Kidney epithelial cell (primary cell): ENCODE measurements at regions not wholly inside any gene's neighbourhood (a gene's known extent, or its start where the extent isn't known, plus 50 kb on each side); places are given as distances from the start of the nearest gene placed in this dataset.

ENCODE experiments used
- DNase-seq: peaks from one replicate; pipeline ENCODE4 v3.0.0-alpha.2; 2010; ENCODE audit warnings: low read depth
- H3K27me3 ChIP-seq: 2 replicates; pipeline ENCODE4 v1.6.0; 2011; ENCODE audit warnings: low read length; ENCODE audit not compliant: control insufficient read depth, insufficient read depth
- H3K36me3 ChIP-seq: 2 replicates; pipeline ENCODE4 v1.5.1; 2011; ENCODE audit warnings: low read length; ENCODE audit not compliant: control insufficient read depth, insufficient read depth
- H3K4me3 ChIP-seq: 2 replicates; pipeline ENCODE4 v1.5.1; 2011; ENCODE audit warnings: low read depth, mild to moderate bottlenecking, control low read depth, low read length
- TF ChIP-seq, protein P1 (sequence below): IDR thresholded peaks from 2 replicates; pipeline ENCODE4 v1.5.1; 2011; ENCODE audit warnings: mild to moderate bottlenecking, moderate library complexity, low read length, control low read depth, inconsistent platforms; ENCODE audit not compliant: insufficient read depth, poor library complexity, severe bottlenecking

DNA sequence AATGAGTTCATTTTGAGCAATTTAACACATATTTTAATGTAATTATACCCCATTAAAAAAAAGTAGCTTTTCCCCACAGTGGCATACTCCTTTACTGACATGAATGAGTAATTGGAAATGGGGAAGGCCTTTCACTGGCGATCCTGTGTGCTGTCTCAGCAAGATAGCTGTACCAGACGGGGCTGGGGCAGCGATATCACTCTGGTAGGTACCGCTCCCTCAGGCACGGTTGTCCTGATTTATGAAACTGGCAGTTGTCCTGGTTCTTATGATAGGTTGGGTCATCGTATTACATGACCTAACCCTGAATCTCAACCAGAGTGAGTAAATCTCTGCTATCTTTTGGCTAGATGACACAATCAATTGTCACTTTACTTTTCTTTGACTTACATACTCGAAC, 355.0 kb upstream of the MAP3K7 start:
- no peak for DNase-seq
- TF ChIP-seq, protein P1, sequence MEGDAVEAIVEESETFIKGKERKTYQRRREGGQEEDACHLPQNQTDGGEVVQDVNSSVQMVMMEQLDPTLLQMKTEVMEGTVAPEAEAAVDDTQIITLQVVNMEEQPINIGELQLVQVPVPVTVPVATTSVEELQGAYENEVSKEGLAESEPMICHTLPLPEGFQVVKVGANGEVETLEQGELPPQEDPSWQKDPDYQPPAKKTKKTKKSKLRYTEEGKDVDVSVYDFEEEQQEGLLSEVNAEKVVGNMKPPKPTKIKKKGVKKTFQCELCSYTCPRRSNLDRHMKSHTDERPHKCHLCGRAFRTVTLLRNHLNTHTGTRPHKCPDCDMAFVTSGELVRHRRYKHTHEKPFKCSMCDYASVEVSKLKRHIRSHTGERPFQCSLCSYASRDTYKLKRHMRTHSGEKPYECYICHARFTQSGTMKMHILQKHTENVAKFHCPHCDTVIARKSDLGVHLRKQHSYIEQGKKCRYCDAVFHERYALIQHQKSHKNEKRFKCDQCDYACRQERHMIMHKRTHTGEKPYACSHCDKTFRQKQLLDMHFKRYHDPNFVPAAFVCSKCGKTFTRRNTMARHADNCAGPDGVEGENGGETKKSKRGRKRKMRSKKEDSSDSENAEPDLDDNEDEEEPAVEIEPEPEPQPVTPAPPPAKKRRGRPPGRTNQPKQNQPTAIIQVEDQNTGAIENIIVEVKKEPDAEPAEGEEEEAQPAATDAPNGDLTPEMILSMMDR = no peak
- Histone ChIP-seq H3K4me3 (no peak overlapping the region), H3K27me3 (no peaks in the 10 kb centered on the region), H3K36me3 (no peaks in the 10 kb centered on the region)

GRCh38 chr6:90940812-90941481, 354.1 kb upstream of the MAP3K7 start:
- Histone ChIP-seq H3K36me3 (no peaks in the 10 kb centered on the region), H3K4me3 (no peak overlapping the region)

GRCh38 chr6:90939906-90940305, 353.0 kb upstream of the MAP3K7 start:
- DNase-seq = no peak
- TF ChIP-seq, protein P1 = no peak
- Histone ChIP-seq H3K36me3 (no peaks in the 10 kb centered on the region), H3K4me3 (no peak overlapping the region), H3K27me3 (no peaks in the 10 kb centered on the region)

More at GRCh38 chr6:90940812-90941481, 354.1 kb upstream of the MAP3K7 start:
- H3K27me3 ChIP-seq = no peaks in the 10 kb centered on the region
- peak; percentile 16 for DNase-seq
- TF ChIP-seq, protein P1 = peak; percentile 44

GRCh38 chr6:90938122-90938521, 351.2 kb upstream of the MAP3K7 start:
- TF ChIP-seq, protein P1 = no peak
- no peak overlapping the region for H3K4me3 ChIP-seq
- DNase-seq = no peak
- H3K36me3 ChIP-seq = no peaks in the 10 kb centered on the region
- no peaks in the 10 kb centered on the region for H3K27me3 ChIP-seq

GRCh38 chr6:90936286-90936685, 349.4 kb upstream of the MAP3K7 start:
- Histone ChIP-seq H3K27me3 (no peaks in the 10 kb centered on the region), H3K4me3 (no peak overlapping the region), H3K36me3 (no peaks in the 10 kb centered on the region)
- TF ChIP-seq, protein P1 = no peak
- no peak for DNase-seq

GRCh38 chr6:90934966-90935365, 348.1 kb upstream of the MAP3K7 start:
- Histone ChIP-seq H3K27me3 (no peaks in the 10 kb centered on the region), H3K36me3 (no peaks in the 10 kb centered on the region), H3K4me3 (no peak overlapping the region)
- TF ChIP-seq, protein P1 = no peak
- no peak for DNase-seq
